Effector memory CD4-positive, alpha-beta T cell (primary cell): ENCODE measurements at regions not wholly inside any gene's neighbourhood (a gene's known extent, or its start where the extent isn't known, plus 50 kb on each side); places are given as distances from the start of the nearest gene placed in this dataset.

ENCODE experiments used
- DNase-seq, 3 donors: peaks; one replicate each; pipeline ENCODE4 v3.0.0-alpha.2; 2020
- H3K27ac ChIP-seq: 2 replicates; pipeline ENCODE4 v1.7.0; 2013; ENCODE audit warnings: mild to moderate bottlenecking, low read length, moderate library complexity; ENCODE audit not compliant: insufficient read depth, poor library complexity, severe bottlenecking
- H3K27me3 ChIP-seq: replicated peaks from 2 replicates; pipeline ENCODE4 v1.7.0; 2013; ENCODE audit warnings: mild to moderate bottlenecking, low read length; ENCODE audit not compliant: insufficient read depth, control insufficient read depth, poor library complexity, severe bottlenecking
- H3K36me3 ChIP-seq: 2 replicates; pipeline ENCODE4 v1.7.0; 2013; ENCODE audit warnings: mild to moderate bottlenecking, low read length, moderate library complexity; ENCODE audit not compliant: control insufficient read depth, insufficient read depth
- H3K4me1 ChIP-seq: 2 replicates; pipeline ENCODE4 v1.7.0; 2013; ENCODE audit warnings: low read length, mild to moderate bottlenecking; ENCODE audit not compliant: control insufficient read depth, insufficient read depth, poor library complexity, severe bottlenecking
- H3K4me3 ChIP-seq: 2 replicates; pipeline ENCODE4 v1.7.0; 2013; ENCODE audit warnings: low read length, low read depth, mild to moderate bottlenecking; ENCODE audit not compliant: insufficient read depth, poor library complexity, severe bottlenecking
- H3K9me3 ChIP-seq: 2 replicates; pipeline ENCODE4 v1.7.0; 2013; ENCODE audit warnings: mild to moderate bottlenecking, low read length, moderate library complexity; ENCODE audit not compliant: control insufficient read depth

GRCh38 chr1:8139383-8139782, 113.3 kb upstream of the ERRFI1 start:
- H3K4me3 ChIP-seq: no peak overlapping the region
- no peaks in the 10 kb centered on the region for H3K9me3 ChIP-seq
- DNase-seq: no peak
- H3K4me1 ChIP-seq: no peaks in the 10 kb centered on the region
- H3K27me3 ChIP-seq: no peaks in the 10 kb centered on the region
- H3K27ac ChIP-seq: no peak overlapping the region
- H3K36me3 ChIP-seq: no peaks in the 10 kb centered on the region

- Histone ChIP-seq H3K4me3 (no peak overlapping the region), H3K36me3 (no peaks in the 10 kb centered on the region), H3K27me3 (no peaks in the 10 kb centered on the region), H3K4me1 (no peaks in the 10 kb centered on the region), H3K9me3 (no peaks in the 10 kb centered on the region), H3K27ac (no peak overlapping the region)
- DNase-seq: no peak
These were observed 112.6 kb upstream of the ERRFI1 start for GRCh38 chr1:8138673-8139072.

GRCh38 chr1:8137481-8138244, 111.6 kb upstream of the ERRFI1 start:
- Histone ChIP-seq H3K36me3 (no peaks in the 10 kb centered on the region), H3K27me3 (no peaks in the 10 kb centered on the region), H3K4me3 (no peak overlapping the region), H3K4me1 (no peaks in the 10 kb centered on the region), H3K9me3 (no peaks in the 10 kb centered on the region), H3K27ac (no peak overlapping the region)
- DNase-seq: no peak

- Histone ChIP-seq H3K27me3 (no peaks in the 10 kb centered on the region), H3K36me3 (no peaks in the 10 kb centered on the region), H3K27ac (no peak overlapping the region), H3K4me1 (no peaks in the 10 kb centered on the region), H3K4me3 (no peak overlapping the region), H3K9me3 (no peaks in the 10 kb centered on the region)
- DNase-seq: no peak
These were observed 110.7 kb upstream of the ERRFI1 start for GRCh38 chr1:8136766-8137165.

GRCh38 chr1:8135250-8135649, 109.1 kb upstream of the ERRFI1 start:
- no peaks in the 10 kb centered on the region for H3K4me1 ChIP-seq
- H3K4me3 ChIP-seq: no peak overlapping the region
- no peak overlapping the region for H3K27ac ChIP-seq
- H3K36me3 ChIP-seq: no peaks in the 10 kb centered on the region
- no peaks in the 10 kb centered on the region for H3K27me3 ChIP-seq
- DNase-seq: no peak
- H3K9me3 ChIP-seq: no peaks in the 10 kb centered on the region

GRCh38 chr1:8134546-8135235, 108.6 kb upstream of the ERRFI1 start:
- no peak overlapping the region for H3K4me3 ChIP-seq
- no peak overlapping the region for H3K27ac ChIP-seq
- no peaks in the 10 kb centered on the region for H3K36me3 ChIP-seq

GRCh38 chr1:8133657-8134430, 107.7 kb upstream of the ERRFI1 start:
- no peaks in the 10 kb centered on the region for H3K4me1 ChIP-seq
- H3K4me3 ChIP-seq: no peak overlapping the region
- DNase-seq: no peak
- H3K36me3 ChIP-seq: no peaks in the 10 kb centered on the region
- no peaks in the 10 kb centered on the region for H3K27me3 ChIP-seq
- no peak overlapping the region for H3K27ac ChIP-seq
- H3K9me3 ChIP-seq: no peaks in the 10 kb centered on the region

More at GRCh38 chr1:8134546-8135235, 108.6 kb upstream of the ERRFI1 start:
- H3K4me1 ChIP-seq: no peaks in the 10 kb centered on the region
- H3K27me3 ChIP-seq: no peaks in the 10 kb centered on the region
- no peak for DNase-seq
- no peaks in the 10 kb centered on the region for H3K9me3 ChIP-seq

- no peaks in the 10 kb centered on the region for H3K9me3 ChIP-seq
- H3K36me3 ChIP-seq: no peaks in the 10 kb centered on the region
- no peaks in the 10 kb centered on the region for H3K4me1 ChIP-seq
- H3K4me3 ChIP-seq: no peak overlapping the region
- no peaks in the 10 kb centered on the region for H3K27me3 ChIP-seq
- H3K27ac ChIP-seq: no peak overlapping the region
- DNase-seq: no peak
These were observed 107.1 kb upstream of the ERRFI1 start for GRCh38 chr1:8133190-8133589.

- DNase-seq: no peak
- Histone ChIP-seq H3K27me3 (no peaks in the 10 kb centered on the region), H3K27ac (no peak overlapping the region), H3K36me3 (no peaks in the 10 kb centered on the region), H3K9me3 (no peaks in the 10 kb centered on the region), H3K4me1 (no peaks in the 10 kb centered on the region), H3K4me3 (no peak overlapping the region)
These were observed 101.1 kb upstream of the ERRFI1 start for GRCh38 chr1:8127171-8127641.
